Dedifferentiated amniotic fluid mesenchymal stem cell (primary cell): ENCODE measurements at regions not wholly inside any gene's neighbourhood (a gene's known extent, or its start where the extent isn't known, plus 50 kb on each side); places are given as distances from the start of the nearest gene placed in this dataset.

Source experiments
- DNase-seq: peaks from one replicate; pipeline ENCODE4 v3.0.0-alpha.2; 2016; ENCODE audit errors: extremely low spot score

- no peak for DNase-seq
Measured at GRCh38 chr4:65924843-65925242, 254.6 kb upstream of the EPHA5 start.

DNA sequence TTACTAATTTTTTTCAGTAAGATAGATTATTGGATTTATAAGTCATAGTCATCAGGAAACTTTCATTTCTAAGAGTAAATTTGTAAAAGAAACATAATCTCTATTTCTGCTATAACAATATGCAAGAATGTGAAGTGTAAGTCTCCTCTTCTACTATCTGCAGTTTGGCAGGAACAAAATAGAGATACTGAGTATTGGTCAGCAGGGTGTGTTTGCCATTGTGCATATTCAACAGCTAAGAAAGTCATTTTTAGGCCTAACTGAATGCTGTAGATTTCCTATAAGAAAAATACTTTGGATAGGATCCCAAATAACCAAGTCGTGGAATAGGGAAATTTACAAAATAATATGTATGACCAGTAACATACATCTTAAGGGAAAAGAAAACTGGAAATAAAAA lies 253.3 kb upstream of the EPHA5 start:
- no peak for DNase-seq

DNA sequence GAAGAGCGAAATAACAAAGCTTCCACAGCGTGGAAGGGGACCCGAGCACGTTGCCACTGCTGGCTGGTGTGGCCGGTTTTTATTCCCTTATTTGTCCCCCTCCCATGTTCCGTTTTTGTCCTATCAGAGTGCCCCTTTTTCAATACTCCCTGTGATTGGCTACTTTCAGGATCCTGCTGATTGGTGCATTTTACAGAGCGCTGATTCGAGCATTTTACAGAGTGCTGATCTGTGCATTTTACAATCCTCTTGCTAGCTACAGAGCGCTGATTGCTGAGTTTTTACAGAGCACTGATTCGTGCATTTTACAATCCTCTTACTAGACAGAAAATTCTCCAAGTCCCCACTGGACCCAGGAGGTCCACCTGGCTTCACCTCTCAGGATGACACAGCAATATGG lies 250.9 kb upstream of the EPHA5 start:
- DNase-seq, result no peak

DNA sequence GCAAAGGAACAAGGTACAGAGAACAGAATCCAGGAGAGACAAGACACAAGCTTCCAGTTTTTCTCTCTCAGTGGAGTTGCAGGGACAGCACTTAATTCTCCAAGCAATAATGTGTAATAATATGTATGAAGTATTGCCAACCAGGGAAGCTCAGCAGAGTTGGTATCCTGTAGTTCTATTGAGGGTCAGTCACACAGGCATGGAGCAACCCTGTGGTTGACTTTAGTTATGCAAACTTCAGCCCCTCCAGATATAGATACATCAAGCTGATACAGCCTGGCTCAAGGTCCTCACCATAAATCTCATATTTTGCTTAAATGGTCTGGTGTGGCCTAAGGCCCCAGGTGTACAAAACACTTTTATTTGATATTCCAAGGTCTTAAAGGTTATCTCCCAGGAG lies 248.6 kb upstream of the EPHA5 start:
- DNase-seq, result no peak

- DNase-seq, result no peak
Measured at GRCh38 chr4:65918212-65918611, 247.9 kb upstream of the EPHA5 start.

DNA sequence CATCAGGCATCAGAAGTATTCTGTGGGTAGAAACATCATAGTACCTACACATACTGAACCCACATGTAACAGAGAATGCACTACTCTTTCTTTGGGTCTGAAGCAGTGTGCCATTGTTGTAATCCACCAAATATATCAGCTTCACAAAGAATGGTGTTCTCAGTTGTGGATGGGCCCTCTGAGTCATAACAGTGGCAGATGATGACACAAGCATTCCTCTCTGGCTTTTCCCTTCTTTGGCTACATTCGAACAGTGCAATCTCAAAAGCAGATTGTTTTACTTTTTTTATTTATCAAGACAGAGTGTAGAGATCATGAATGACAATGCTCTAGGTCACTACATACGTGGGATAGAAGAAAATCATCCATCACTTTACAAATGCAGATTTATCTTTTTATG lies 247.2 kb upstream of the EPHA5 start:
- peak; percentile 28 for DNase-seq

GRCh38 chr4:65911720-65912119 lies 241.4 kb upstream of the EPHA5 start:
- DNase-seq, result no peak

- DNase-seq, result peak; percentile 23
Measured at GRCh38 chr4:65893957-65894755, 223.9 kb upstream of the EPHA5 start.

- DNase-seq, result no peak
Measured at GRCh38 chr4:65893271-65893670, 223.0 kb upstream of the EPHA5 start.

DNA sequence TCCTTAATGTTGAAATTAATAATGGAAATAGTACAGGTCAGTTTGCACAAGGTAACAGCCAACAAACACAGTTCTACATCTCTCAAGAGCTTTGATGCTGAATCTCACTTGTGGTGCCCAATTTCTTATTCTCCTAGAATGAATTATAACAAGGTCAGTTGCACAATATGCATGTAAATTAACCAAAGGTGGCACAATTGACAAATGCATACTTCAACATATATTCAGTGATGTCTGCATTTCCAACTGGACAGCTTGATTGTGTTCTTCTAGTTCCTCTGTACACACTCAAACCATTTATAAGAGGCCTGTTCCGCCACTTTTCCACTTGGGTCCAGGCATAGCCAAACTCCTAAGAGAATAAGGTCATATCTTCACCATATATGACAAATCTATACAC lies 210.3 kb upstream of the EPHA5 start:
- no peak for DNase-seq

GRCh38 chr4:65868096-65868824 lies 198.0 kb upstream of the EPHA5 start:
- DNase-seq, result no peak

- DNase-seq, result no peak
Measured at GRCh38 chr4:65865489-65865888, 195.2 kb upstream of the EPHA5 start.

- no peak for DNase-seq
Measured at GRCh38 chr4:65861993-65862392, 191.7 kb upstream of the EPHA5 start.

DNA sequence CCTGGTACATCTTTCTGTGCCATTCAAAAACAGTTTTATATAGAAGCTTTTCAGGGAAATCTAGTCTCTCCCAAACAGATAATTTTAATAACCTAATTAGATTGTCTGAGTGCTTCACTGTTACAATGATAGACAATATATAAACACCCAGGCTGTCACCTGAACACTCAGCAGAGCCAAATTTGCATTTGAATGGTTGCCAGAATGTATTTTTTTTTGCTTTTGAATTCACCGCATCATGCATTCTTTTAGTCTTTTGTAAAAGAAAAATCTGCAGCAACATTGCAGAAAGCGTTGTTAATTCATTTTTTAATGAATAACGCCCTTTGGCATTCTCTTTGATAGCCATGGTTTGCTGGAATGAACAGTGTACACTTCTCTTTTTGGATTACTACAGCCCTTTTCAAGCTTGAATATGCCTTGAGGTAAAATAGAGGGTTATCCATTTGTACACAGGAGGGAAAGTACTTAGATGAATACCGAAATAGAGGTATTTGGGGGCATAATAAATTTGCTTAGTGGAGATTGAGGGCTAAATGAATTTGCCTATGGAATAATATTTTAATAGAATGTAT lies 175.0 kb upstream of the EPHA5 start:
- DNase-seq, result no peak

DNA sequence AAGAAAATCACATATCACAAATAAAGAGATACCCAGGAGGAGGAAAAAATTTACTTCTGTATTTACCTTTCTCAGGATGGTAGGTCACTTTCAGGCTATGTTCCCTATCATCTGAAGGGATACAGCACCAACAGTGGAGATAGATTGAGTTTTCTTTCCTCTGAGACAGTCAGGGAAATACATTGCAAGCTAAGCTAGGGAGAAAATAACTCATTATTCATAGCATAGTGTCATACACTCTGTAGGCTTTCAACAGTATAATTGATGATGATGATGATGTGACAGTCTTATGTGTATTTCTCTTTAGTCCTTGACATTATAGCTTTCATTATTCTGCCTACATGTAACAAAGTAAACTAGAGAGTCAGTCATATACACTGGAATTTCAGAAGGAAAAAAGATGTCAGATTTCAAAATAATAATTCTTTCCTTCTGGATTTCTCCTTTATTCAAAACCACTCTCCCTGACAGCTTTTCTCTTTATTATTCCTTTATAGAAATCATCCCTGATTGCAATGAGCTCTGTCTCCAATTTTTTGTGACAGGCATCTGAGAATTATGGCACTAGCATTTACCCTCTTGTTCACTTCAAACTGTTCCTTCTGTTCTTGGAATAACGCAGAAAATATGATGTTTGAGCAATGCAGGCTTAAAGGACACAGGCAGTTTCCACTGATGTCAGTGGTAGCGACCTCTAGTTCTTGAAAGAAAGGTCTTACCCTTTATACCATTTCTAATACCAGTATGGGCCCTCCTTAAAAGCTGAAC lies 169.1 kb upstream of the EPHA5 start:
- DNase-seq, result no peak

GRCh38 chr4:65834707-65835106 lies 164.4 kb upstream of the EPHA5 start:
- DNase-seq, result no peak

DNA sequence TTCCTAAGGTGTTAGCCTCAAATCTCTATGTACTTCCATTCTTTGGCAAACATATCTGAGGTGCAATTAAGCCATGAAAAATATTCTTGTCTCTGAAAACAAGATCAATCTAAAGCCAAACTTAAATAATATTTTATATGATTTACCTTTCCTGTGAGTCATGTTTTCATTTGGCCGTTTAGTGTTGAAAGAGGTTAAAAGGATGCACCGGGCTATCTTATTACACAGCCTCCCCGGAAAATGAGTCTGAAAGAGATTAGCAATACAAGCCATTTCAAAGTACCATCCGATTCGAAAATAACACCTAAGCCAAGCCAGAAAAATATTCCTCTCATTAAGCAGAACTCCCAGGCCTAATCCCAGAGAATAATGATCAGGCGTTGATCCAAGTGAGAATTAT lies 161.5 kb upstream of the EPHA5 start:
- DNase-seq, result no peak

GRCh38 chr4:65825116-65825753 lies 154.9 kb upstream of the EPHA5 start:
- DNase-seq, result no peak

- DNase-seq, result no peak
Measured at GRCh38 chr4:65819192-65819591, 148.9 kb upstream of the EPHA5 start.

GRCh38 chr4:65805936-65806335 lies 135.6 kb upstream of the EPHA5 start:
- DNase-seq, result no peak

GRCh38 chr4:65799513-65799912 lies 129.2 kb upstream of the EPHA5 start:
- DNase-seq, result no peak
